A549 (cell line): ENCODE measurements at regions not wholly inside any gene's neighbourhood (a gene's known extent, or its start where the extent isn't known, plus 50 kb on each side); places are given as distances from the start of the nearest gene placed in this dataset.
"Not testable (repeated sequence)": the region's sequence is repeated elsewhere in the genome, so short reads cannot be mapped to it uniquely, and the experiment has no call there.

Source experiments
- ATAC-seq, 2 experiments: fragments of 200-7000 bp in 1 of 2; fragments of >200 bp in 1 of 2; cut with Nextera tagmentation in 1 of 2; cut with Tn5 transposase in 1 of 2; 3 replicates each; pipeline versions ENCODE4 v1.8.0 to v1.9.1; 2018 to 2020; ENCODE audit warnings: mild to moderate bottlenecking in 1 of 2, moderate library complexity in 1 of 2
- CTCF ChIA-PET: fragments of 300-600 bp; sonication (Branson Sonifier 250); formaldehyde crosslinking; extraction: SDS; loops from one replicate; lab custom pipeline; 2021; ENCODE audit warnings: antibody characterized with exemption, inconsistent platforms; lab: Yijun Ruan, JAX
- POLR2A ChIA-PET: fragments of 350-600 bp; formaldehyde crosslinking; extraction: SDS; loops from one replicate; lab custom pipeline; 2021; ENCODE audit warnings: antibody characterized with exemption, inconsistent platforms; lab: Yijun Ruan, JAX
- DNase-seq, 2 experiments: peaks; one replicate each; pipeline versions ENCODE4 v3.0.0 to v3.0.0-alpha.2; 2011 to 2016; ENCODE audit warnings: low read depth in 1 of 2, low spot score in 1 of 2
- FAIRE-seq: peaks from 2 replicates; lab custom pipeline; 2011; peaks lifted over from hg19 to GRCh38; lab: Jason Lieb, UNC
- H3K27ac ChIP-seq, 2 experiments: fragments of >200 bp; sonication (Bioruptor Twin); formaldehyde crosslinking; 3 replicates each; pipeline ENCODE4 v1.5.1; 2016 to 2017
- H3K4me1 ChIP-seq: fragments of >200 bp; sonication (Bioruptor Twin); formaldehyde crosslinking; 3 replicates; pipeline ENCODE4 v1.6.1; 2016
- H3K4me2 ChIP-seq: fragments of >200 bp; sonication (Bioruptor Twin); formaldehyde crosslinking; 3 replicates; pipeline ENCODE4 v1.6.1; 2016
- H3K4me3 ChIP-seq: fragments of >200 bp; sonication (Bioruptor Twin); formaldehyde crosslinking; 3 replicates; pipeline ENCODE4 v1.5.1; 2016
- H3K9me3 ChIP-seq: fragments of >200 bp; sonication (Bioruptor Twin); formaldehyde crosslinking; 3 replicates; pipeline ENCODE4 v1.6.1; 2016
- CHD4 ChIP-seq: fragments of 200-600 bp; sonication (generic); IDR thresholded peaks from 2 replicates; pipeline ENCODE4 v1.6.1; 2016; ENCODE audit warnings: antibody characterized with exemption, mild to moderate bottlenecking, borderline replicate concordance
- EHMT2 ChIP-seq: fragments of 200-600 bp; sonication (generic); IDR thresholded peaks from 2 replicates; pipeline ENCODE4 v1.6.1; 2016; ENCODE audit warnings: antibody characterized with exemption, low read depth, mild to moderate bottlenecking, moderate library complexity
- EP300 ChIP-seq, 2 experiments: fragments of >200 bp; sonication (Bioruptor Twin); formaldehyde crosslinking; IDR thresholded peaks; 2 replicates in 1 of 2; 3 replicates in 1 of 2; pipeline ENCODE4 v1.6.1; 2016 to 2017
- FOSB ChIP-seq: fragments of 250-450 bp; sonication (Bioruptor Pico); IDR thresholded peaks from 2 replicates; pipeline ENCODE4 v1.5.0; 2020; ENCODE audit warnings: mild to moderate bottlenecking, moderate library complexity
- FOSL2 ChIP-seq, 2 experiments: fragments of 450-650 bp in 1 of 2; fragments of >200 bp in 1 of 2; sonication (Bioruptor Twin) in 1 of 2; formaldehyde crosslinking; IDR thresholded peaks; 2 replicates each; pipeline versions ENCODE4 v1.5.0 to v1.6.1; 2016 to 2020; ENCODE audit warnings: mild to moderate bottlenecking in 1 of 2, moderate library complexity in 1 of 2
- HEYL ChIP-seq: fragments of 250-450 bp; sonication (Bioruptor Pico); IDR thresholded peaks from 2 replicates; pipeline ENCODE4 v1.8.0; 2021; ENCODE audit warnings: mild to moderate bottlenecking, moderate library complexity
- MAFK ChIP-seq: fragments of 450-650 bp; IDR thresholded peaks from 2 replicates; pipeline ENCODE4 v1.6.1; 2014; ENCODE audit not compliant: partially characterized antibody
- MYC ChIP-seq: IDR thresholded peaks from 2 replicates; pipeline ENCODE4 v1.6.1; 2012; ENCODE audit warnings: mild to moderate bottlenecking, inconsistent platforms, low read length, improper control_type of control experiment, borderline replicate concordance
- NR3C1 ChIP-seq: fragments of >200 bp; sonication (Bioruptor Twin); formaldehyde crosslinking; IDR thresholded peaks from 3 replicates; pipeline ENCODE4 v1.6.1; 2017
- POLR2AphosphoS2 ChIP-seq: conservative IDR thresholded peaks from 2 replicates; pipeline ENCODE4 v1.6.1; 2012; ENCODE audit warnings: low read length, improper control_type of control experiment, inconsistent platforms
- RAD21 ChIP-seq, 2 experiments: fragments of >200 bp in 1 of 2; sonication (Bioruptor Twin) in 1 of 2; formaldehyde crosslinking in 1 of 2; IDR thresholded peaks in 1 of 2; conservative IDR thresholded peaks in 1 of 2; 2 replicates in 1 of 2; 3 replicates in 1 of 2; pipeline ENCODE4 v1.6.1; 2012 to 2018; ENCODE audit warnings: inconsistent platforms in 1 of 2
- RCOR1 ChIP-seq: fragments of 150-350 bp; IDR thresholded peaks from 2 replicates; pipeline ENCODE4 v1.6.1; 2014; ENCODE audit warnings: antibody characterized with exemption, low read length, low read depth
- WGBS: methylation state at CpG from one replicate; pipeline ENCODE4 v1.1.6; 2017; ENCODE audit errors: missing lambda C conversion rate; 5-methylcytosine and 5-hydroxymethylcytosine counted together
- TF ChIP-seq, protein P1 (sequence below): fragments of 250-450 bp; sonication (Bioruptor Pico); IDR thresholded peaks from 2 replicates; pipeline ENCODE4 v1.5.0; 2020; ENCODE audit warnings: low read depth, mild to moderate bottlenecking, moderate library complexity
- TF ChIP-seq, protein P2 (sequence below): fragments of 200-600 bp; sonication (generic); IDR thresholded peaks from 2 replicates; pipeline ENCODE4 v1.6.1; 2016; ENCODE audit warnings: antibody characterized with exemption, mild to moderate bottlenecking, moderate library complexity
- TF ChIP-seq, protein P3 (sequence below): fragments of >200 bp; sonication (Bioruptor Twin); formaldehyde crosslinking; IDR thresholded peaks from 2 replicates; pipeline ENCODE4 v1.6.1; 2016
- TF ChIP-seq, protein P4 (sequence below): IDR thresholded peaks from 2 replicates; pipeline ENCODE4 v1.6.1; 2012; ENCODE audit warnings: low read depth, borderline replicate concordance
- TF ChIP-seq, protein P5 (sequence below): fragments of >200 bp; sonication (Bioruptor Twin); formaldehyde crosslinking; IDR thresholded peaks from 3 replicates; pipeline ENCODE4 v1.6.1; 2016
- TF ChIP-seq, protein P6 (sequence below): IDR thresholded peaks from 2 replicates; pipeline ENCODE4 v1.6.1; 2012

DNA sequence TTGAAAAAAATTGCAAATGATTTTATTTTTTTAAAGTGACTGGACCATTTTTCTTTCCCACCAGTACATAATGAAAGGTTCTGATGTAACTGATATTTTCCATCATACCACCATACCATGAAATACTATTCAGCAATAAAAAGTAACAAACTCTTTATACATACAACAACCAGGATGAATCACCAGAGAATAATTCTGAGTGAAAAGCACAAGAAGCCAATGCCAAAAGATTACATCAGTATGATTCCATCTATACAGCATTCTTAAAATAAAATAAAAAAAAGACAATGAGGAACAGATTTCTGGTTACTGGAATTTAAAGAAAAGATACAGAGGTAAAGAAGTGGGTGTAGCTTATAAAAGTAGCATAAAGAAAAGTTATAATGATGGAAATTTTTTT is 423.7 kb upstream of the ST8SIA4 start:
- POLR2A ChIA-PET = no interaction called here
- Histone ChIP-seq H3K9me3 (no peaks in the 10 kb centered on the region), H3K4me1 (no peaks in the 10 kb centered on the region), H3K4me2 (no peak overlapping the region), H3K4me3 (no peak overlapping the region), H3K27ac (no peak overlapping the region)
- no peak for FAIRE-seq
- ATAC-seq = no peak
- DNase-seq = no peak
- CTCF ChIA-PET = no interaction called here
- TF ChIP-seq POLR2AphosphoS2 (no peak), MAFK (no peak), CHD4 (no peak), MYC (no peak), FOSB (no peak), EP300 (IDR thresholded peaks at IDR 0.05) (no peak), HEYL (CRISPR knock-in tag) (no peak), RCOR1 (no peak), NR3C1 (no peak), EHMT2 (no peak), FOSL2 (IDR thresholded peaks at IDR 0.05) (no peak), FOSL2 (CRISPR knock-in tag; IDR thresholded peaks at IDR 0.05) (no peak), RAD21 (conservative IDR thresholded peaks at IDR 0.05 in 1 of 2, IDR thresholded peaks at IDR 0.05 in 1 of 2) (no peak)
- TF ChIP-seq, protein P1, sequence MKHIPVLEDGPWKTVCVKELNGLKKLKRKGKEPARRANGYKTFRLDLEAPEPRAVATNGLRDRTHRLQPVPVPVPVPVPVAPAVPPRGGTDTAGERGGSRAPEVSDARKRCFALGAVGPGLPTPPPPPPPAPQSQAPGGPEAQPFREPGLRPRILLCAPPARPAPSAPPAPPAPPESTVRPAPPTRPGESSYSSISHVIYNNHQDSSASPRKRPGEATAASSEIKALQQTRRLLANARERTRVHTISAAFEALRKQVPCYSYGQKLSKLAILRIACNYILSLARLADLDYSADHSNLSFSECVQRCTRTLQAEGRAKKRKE = no peak
- TF ChIP-seq, protein P2, sequence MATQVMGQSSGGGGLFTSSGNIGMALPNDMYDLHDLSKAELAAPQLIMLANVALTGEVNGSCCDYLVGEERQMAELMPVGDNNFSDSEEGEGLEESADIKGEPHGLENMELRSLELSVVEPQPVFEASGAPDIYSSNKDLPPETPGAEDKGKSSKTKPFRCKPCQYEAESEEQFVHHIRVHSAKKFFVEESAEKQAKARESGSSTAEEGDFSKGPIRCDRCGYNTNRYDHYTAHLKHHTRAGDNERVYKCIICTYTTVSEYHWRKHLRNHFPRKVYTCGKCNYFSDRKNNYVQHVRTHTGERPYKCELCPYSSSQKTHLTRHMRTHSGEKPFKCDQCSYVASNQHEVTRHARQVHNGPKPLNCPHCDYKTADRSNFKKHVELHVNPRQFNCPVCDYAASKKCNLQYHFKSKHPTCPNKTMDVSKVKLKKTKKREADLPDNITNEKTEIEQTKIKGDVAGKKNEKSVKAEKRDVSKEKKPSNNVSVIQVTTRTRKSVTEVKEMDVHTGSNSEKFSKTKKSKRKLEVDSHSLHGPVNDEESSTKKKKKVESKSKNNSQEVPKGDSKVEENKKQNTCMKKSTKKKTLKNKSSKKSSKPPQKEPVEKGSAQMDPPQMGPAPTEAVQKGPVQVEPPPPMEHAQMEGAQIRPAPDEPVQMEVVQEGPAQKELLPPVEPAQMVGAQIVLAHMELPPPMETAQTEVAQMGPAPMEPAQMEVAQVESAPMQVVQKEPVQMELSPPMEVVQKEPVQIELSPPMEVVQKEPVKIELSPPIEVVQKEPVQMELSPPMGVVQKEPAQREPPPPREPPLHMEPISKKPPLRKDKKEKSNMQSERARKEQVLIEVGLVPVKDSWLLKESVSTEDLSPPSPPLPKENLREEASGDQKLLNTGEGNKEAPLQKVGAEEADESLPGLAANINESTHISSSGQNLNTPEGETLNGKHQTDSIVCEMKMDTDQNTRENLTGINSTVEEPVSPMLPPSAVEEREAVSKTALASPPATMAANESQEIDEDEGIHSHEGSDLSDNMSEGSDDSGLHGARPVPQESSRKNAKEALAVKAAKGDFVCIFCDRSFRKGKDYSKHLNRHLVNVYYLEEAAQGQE = no peak
- TF ChIP-seq, protein P3, sequence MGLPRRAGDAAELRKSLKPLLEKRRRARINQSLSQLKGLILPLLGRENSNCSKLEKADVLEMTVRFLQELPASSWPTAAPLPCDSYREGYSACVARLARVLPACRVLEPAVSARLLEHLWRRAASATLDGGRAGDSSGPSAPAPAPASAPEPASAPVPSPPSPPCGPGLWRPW = no peak
- TF ChIP-seq, protein P4, sequence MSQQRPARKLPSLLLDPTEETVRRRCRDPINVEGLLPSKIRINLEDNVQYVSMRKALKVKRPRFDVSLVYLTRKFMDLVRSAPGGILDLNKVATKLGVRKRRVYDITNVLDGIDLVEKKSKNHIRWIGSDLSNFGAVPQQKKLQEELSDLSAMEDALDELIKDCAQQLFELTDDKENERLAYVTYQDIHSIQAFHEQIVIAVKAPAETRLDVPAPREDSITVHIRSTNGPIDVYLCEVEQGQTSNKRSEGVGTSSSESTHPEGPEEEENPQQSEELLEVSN = no peak
- TF ChIP-seq, protein P5, sequence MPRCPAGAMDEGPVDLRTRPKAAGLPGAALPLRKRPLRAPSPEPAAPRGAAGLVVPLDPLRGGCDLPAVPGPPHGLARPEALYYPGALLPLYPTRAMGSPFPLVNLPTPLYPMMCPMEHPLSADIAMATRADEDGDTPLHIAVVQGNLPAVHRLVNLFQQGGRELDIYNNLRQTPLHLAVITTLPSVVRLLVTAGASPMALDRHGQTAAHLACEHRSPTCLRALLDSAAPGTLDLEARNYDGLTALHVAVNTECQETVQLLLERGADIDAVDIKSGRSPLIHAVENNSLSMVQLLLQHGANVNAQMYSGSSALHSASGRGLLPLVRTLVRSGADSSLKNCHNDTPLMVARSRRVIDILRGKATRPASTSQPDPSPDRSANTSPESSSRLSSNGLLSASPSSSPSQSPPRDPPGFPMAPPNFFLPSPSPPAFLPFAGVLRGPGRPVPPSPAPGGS = no peak
- TF ChIP-seq, protein P6, sequence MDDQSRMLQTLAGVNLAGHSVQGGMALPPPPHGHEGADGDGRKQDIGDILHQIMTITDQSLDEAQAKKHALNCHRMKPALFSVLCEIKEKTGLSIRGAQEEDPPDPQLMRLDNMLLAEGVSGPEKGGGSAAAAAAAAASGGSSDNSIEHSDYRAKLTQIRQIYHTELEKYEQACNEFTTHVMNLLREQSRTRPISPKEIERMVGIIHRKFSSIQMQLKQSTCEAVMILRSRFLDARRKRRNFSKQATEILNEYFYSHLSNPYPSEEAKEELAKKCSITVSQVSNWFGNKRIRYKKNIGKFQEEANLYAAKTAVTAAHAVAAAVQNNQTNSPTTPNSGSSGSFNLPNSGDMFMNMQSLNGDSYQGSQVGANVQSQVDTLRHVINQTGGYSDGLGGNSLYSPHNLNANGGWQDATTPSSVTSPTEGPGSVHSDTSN = no peak

DNA sequence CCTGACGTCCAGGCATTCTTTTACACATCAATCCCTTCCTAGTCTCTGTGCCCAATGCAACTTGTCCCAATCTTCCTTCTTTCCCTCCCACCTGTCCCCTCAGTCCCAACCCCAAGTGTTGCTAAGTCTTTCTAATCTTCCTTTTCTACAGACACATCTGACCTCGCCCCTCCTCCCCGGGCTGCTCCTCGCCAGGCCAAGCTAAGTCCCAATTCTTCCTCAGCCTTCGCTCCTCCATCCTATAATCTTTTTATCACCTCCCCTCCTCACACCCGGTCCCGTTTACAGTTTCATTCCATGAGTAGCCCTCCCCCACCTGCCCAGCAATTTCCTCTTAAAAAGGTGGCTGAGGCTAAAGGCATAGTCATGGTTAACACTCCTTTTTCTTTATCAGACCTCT is 413.3 kb upstream of the ST8SIA4 start:
- POLR2A ChIA-PET, DNase-seq, H3K4me3 ChIP-seq, ATAC-seq, H3K4me1 ChIP-seq, CTCF ChIA-PET, FAIRE-seq, H3K9me3 ChIP-seq, H3K4me2 ChIP-seq, H3K27ac ChIP-seq: not testable (repeated sequence)
- 73% methylated on average over 7 of the region's 7 CpGs for WGBS
